ENCODE measurements at regions not wholly inside any gene's neighbourhood (a gene's known extent, or its start where the extent isn't known, plus 50 kb on each side); places are given as distances from the start of the nearest gene placed in this dataset.

DNA sequence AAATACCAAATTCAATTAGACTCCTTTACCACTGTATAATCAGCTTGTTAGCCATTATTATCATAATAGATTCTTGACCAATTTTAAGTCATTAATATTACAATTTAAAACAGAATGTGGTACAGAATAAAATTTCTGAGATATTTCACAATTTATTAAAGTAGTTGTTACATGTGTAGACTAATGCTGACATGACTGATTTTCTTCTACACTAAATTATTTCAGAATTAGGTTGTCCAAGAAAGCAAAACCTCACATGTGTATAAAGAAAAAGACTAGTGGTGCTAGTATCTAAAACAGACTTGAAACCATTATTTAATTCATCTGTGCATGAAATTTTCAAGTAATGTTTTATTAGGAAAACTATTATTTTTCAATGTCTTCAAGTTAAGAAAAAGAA is 79.2 kb upstream of the COL3A1 start:
- TF ChIP-seq EP300 (IDR thresholded peaks at IDR 0.05) (no peak), POLR2A (IDR thresholded peaks at IDR 0.05) (no peak)
- TF ChIP-seq, protein P1, sequence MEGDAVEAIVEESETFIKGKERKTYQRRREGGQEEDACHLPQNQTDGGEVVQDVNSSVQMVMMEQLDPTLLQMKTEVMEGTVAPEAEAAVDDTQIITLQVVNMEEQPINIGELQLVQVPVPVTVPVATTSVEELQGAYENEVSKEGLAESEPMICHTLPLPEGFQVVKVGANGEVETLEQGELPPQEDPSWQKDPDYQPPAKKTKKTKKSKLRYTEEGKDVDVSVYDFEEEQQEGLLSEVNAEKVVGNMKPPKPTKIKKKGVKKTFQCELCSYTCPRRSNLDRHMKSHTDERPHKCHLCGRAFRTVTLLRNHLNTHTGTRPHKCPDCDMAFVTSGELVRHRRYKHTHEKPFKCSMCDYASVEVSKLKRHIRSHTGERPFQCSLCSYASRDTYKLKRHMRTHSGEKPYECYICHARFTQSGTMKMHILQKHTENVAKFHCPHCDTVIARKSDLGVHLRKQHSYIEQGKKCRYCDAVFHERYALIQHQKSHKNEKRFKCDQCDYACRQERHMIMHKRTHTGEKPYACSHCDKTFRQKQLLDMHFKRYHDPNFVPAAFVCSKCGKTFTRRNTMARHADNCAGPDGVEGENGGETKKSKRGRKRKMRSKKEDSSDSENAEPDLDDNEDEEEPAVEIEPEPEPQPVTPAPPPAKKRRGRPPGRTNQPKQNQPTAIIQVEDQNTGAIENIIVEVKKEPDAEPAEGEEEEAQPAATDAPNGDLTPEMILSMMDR (IDR thresholded peaks at IDR 0.05): no peak
- intact Hi-C loops (cut with DNase I): no loop called here
- H3K4me3 ChIP-seq: no peak overlapping the region
- H3K9me3 ChIP-seq: no peaks in the 10 kb centered on the region
- H3K4me1 ChIP-seq (ENCODE audit: insufficient read depth): peaks cover 1% of the 10 kb centered on the region
- no peak overlapping the region for H3K27ac ChIP-seq
- H3K36me3 ChIP-seq: no peaks in the 10 kb centered on the region
- DNase-seq: no peak
- H3K27me3 ChIP-seq: no peaks in the 10 kb centered on the region

GRCh38 chr2:188897096-188897495 is 77.1 kb upstream of the COL3A1 start:
- Histone ChIP-seq H3K4me3 (no peak overlapping the region), H3K36me3 (no peaks in the 10 kb centered on the region), H3K9me3 (no peaks in the 10 kb centered on the region), H3K27me3 (no peaks in the 10 kb centered on the region), H3K4me1 (ENCODE audit: insufficient read depth) (peaks cover 1% of the 10 kb centered on the region), H3K27ac (no peak overlapping the region)
- DNase-seq: no peak
- no peak for TF ChIP-seq EP300 (IDR thresholded peaks at IDR 0.05)
- TF ChIP-seq, protein P1 (IDR thresholded peaks at IDR 0.05): no peak
- no peak for TF ChIP-seq POLR2A (IDR thresholded peaks at IDR 0.05)
- intact Hi-C loops (cut with DNase I): no loop called here
- 7 to 9% (median 9%) methylated on average over 3 of the region's 3 CpGs for WGBS, 3 donors

DNA sequence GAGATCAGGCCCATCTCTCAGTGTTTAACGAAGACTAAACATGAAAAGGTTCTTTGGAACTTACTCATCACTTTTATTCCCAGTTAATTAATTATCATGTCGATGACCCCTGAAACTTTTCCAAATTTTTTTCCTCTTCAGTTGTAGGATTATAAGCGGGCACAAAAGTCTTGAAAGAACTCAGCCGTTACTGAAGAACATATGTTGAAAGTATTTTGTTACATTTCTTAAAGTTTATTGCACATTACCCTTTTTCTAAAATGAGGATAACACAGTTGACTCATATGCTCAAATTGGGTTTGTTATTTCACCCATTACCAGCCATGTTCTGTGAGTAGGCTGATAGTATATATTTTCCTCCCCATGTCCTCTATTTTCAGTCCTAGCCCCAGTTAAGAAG is 75.9 kb upstream of the COL3A1 start:
- no peaks in the 10 kb centered on the region for H3K27me3 ChIP-seq
- no peak for DNase-seq
- no peak overlapping the region for H3K4me3 ChIP-seq
- no peaks in the 10 kb centered on the region for H3K36me3 ChIP-seq
- H3K4me1 ChIP-seq (ENCODE audit: insufficient read depth): peaks cover 5% of the 10 kb centered on the region
- H3K27ac ChIP-seq: no peak overlapping the region
- H3K9me3 ChIP-seq: no peaks in the 10 kb centered on the region
- TF ChIP-seq POLR2A (IDR thresholded peaks at IDR 0.05) (no peak), EP300 (IDR thresholded peaks at IDR 0.05) (no peak)
- TF ChIP-seq, protein P1 (IDR thresholded peaks at IDR 0.05): no peak
- 27 to 34% (median 31%) methylated on average over 4 of the region's 4 CpGs for WGBS, 3 donors
- intact Hi-C loops (cut with DNase I): no loop called here

DNA sequence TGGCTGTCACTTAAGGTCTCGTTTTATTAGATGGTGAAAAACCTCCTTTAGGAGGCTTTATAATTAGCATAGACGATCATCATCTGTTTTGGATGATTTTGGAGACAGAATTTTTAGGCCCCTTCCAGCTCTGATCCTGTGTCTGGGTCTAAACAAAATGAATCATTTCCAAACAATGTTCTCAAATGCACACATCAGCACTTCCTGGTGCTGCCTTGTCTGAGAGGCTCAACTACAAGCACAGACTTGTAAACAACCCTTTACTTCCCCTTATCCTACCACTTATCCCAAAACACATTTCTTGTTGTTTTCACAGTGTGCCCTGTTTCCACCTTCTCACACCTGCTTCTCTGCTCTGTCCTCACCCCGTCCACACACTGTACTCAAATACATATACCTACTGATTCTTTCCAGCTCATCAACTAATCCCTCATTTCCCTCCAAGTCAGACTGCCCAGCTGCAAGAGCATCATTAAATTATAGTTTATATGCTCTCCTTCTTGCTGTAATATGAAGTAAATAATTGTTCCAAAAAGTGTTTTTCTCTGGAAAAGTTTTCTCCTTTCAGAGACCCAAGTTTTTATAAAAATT is 71.2 kb upstream of the COL3A1 start:
- intact Hi-C loops (cut with DNase I): no loop called here
- Histone ChIP-seq H3K9me3 (no peaks in the 10 kb centered on the region), H3K27ac (no peak overlapping the region), H3K4me1 (ENCODE audit: insufficient read depth) (peaks cover 4% of the 10 kb centered on the region), H3K36me3 (no peaks in the 10 kb centered on the region), H3K4me3 (no peak overlapping the region), H3K27me3 (no peaks in the 10 kb centered on the region)
- WGBS, 3 donors: 23 to 38% (median 29%) methylated on average over 3 of the region's 3 CpGs
- DNase-seq: no peak
- no peak for TF ChIP-seq EP300 (IDR thresholded peaks at IDR 0.05)
- no peak for TF ChIP-seq POLR2A (IDR thresholded peaks at IDR 0.05)
- TF ChIP-seq, protein P1 (IDR thresholded peaks at IDR 0.05): no peak

Data from ovary (tissue), 7 donors.